SK-MEL-5 (cell line): ENCODE measurements at regions not wholly inside any gene's neighbourhood (a gene's known extent, or its start where the extent isn't known, plus 50 kb on each side); places are given as distances from the start of the nearest gene placed in this dataset.

ENCODE experiments used
- DNase-seq: peaks from one replicate; pipeline ENCODE4 v3.0.0-alpha.2; 2016; ENCODE audit warnings: low read depth, low spot score
- in situ Hi-C: cut with HindIII; loops from 2 replicates; pipeline ENCODE4 v1.10.0; 2016; ENCODE audit warnings: low sequenced_read_pairs, high pct_unique_total_duplicates, low pct_unique_long_range_greater_than_20kb

- DNase-seq = no peak
- in situ Hi-C loops = no loop called here
These were observed 286.0 kb downstream of the LPIN1 start for GRCh38 chr2:12032398-12032797.

- no peak for DNase-seq
- in situ Hi-C loops = no loop called here
These were observed 286.5 kb downstream of the LPIN1 start for GRCh38 chr2:12032975-12033374.

GRCh38 chr2:12033494-12033893 is 287.1 kb downstream of the LPIN1 start:
- DNase-seq = no peak
- in situ Hi-C loops = no loop called here

GRCh38 chr2:12034382-12034781 is 287.9 kb downstream of the LPIN1 start:
- DNase-seq = no peak
- in situ Hi-C loops = no loop called here

GRCh38 chr2:12035029-12035720 is 288.7 kb downstream of the LPIN1 start:
- DNase-seq = no peak
- in situ Hi-C loops = no loop called here

- in situ Hi-C loops = no loop called here
- no peak for DNase-seq
These were observed 289.7 kb downstream of the LPIN1 start for GRCh38 chr2:12035956-12036639.

- in situ Hi-C loops = no loop called here
- no peak for DNase-seq
These were observed 290.2 kb downstream of the LPIN1 start for GRCh38 chr2:12036640-12036983.

GRCh38 chr2:12037301-12037700 is 290.9 kb downstream of the LPIN1 start:
- no peak for DNase-seq
- in situ Hi-C loops = no loop called here

GRCh38 chr2:12041236-12041635 is 294.8 kb downstream of the LPIN1 start:
- no peak for DNase-seq
- in situ Hi-C loops = no loop called here

GRCh38 chr2:12043131-12043530 is 296.7 kb downstream of the LPIN1 start:
- no peak for DNase-seq
- in situ Hi-C loops = no loop called here

GRCh38 chr2:12044857-12045256 is 298.4 kb downstream of the LPIN1 start:
- in situ Hi-C loops = no loop called here
- DNase-seq = no peak

- in situ Hi-C loops = no loop called here
These were observed 299.4 kb downstream of the LPIN1 start for GRCh38 chr2:12045864-12046291.

GRCh38 chr2:12046641-12047040 is 300.2 kb downstream of the LPIN1 start:
- DNase-seq = no peak

More at GRCh38 chr2:12045864-12046291, 299.4 kb downstream of the LPIN1 start:
- DNase-seq = no peak

GRCh38 chr2:12047761-12048160 is 301.3 kb downstream of the LPIN1 start:
- in situ Hi-C loops = no loop called here

More at GRCh38 chr2:12046641-12047040, 300.2 kb downstream of the LPIN1 start:
- in situ Hi-C loops = no loop called here

GRCh38 chr2:12048550-12048949 is 302.1 kb downstream of the LPIN1 start:
- DNase-seq = peak; percentile 56
- in situ Hi-C loops = no loop called here

More at GRCh38 chr2:12047761-12048160, 301.3 kb downstream of the LPIN1 start:
- no peak for DNase-seq

- peak; percentile 62 for DNase-seq
- in situ Hi-C loops = no loop called here
These were observed 304.0 kb downstream of the LPIN1 start for GRCh38 chr2:12050396-12050795.

GRCh38 chr2:12051831-12052230 is 305.4 kb downstream of the LPIN1 start:
- in situ Hi-C loops = no loop called here
- DNase-seq = no peak

GRCh38 chr2:12052796-12053195 is 306.4 kb downstream of the LPIN1 start:
- in situ Hi-C loops = no loop called here
- no peak for DNase-seq

GRCh38 chr2:12054956-12055618 is 308.7 kb downstream of the LPIN1 start:
- in situ Hi-C loops = no loop called here
- no peak for DNase-seq
